Esophagus (tissue), 2 donors: ENCODE measurements at regions not wholly inside any gene's neighbourhood (a gene's known extent, or its start where the extent isn't known, plus 50 kb on each side); places are given as distances from the start of the nearest gene placed in this dataset.

Source experiments
- H3K27ac ChIP-seq, 2 donors: one replicate each; pipeline ENCODE4 v1.5.1; 2013; ENCODE audit warnings: low read depth in 2 of 2, mild to moderate bottlenecking in 2 of 2, inconsistent platforms in 1 of 2, low read length in 1 of 2, moderate library complexity in 1 of 2
- H3K27me3 ChIP-seq, 2 donors: one replicate each; pipeline ENCODE4 v1.6.1; 2013; ENCODE audit warnings: low read length in 2 of 2, control low read depth in 1 of 2, mild to moderate bottlenecking in 1 of 2; ENCODE audit not compliant: insufficient read depth in 2 of 2, control insufficient read depth in 1 of 2
- H3K36me3 ChIP-seq, 2 donors: one replicate each; pipeline ENCODE4 v1.6.1; 2013; ENCODE audit warnings: low read length in 1 of 2; ENCODE audit not compliant: control insufficient read depth in 2 of 2, insufficient read depth in 2 of 2
- H3K4me1 ChIP-seq, 2 donors: one replicate each; pipeline ENCODE4 v1.6.1; 2013; ENCODE audit warnings: low read length in 1 of 2; ENCODE audit not compliant: control insufficient read depth in 2 of 2, insufficient read depth in 2 of 2
- H3K4me3 ChIP-seq, 2 donors: one replicate each; pipeline ENCODE4 v1.5.1; 2013; ENCODE audit warnings: low read length in 2 of 2, mild to moderate bottlenecking in 2 of 2, low read depth in 1 of 2, moderate library complexity in 1 of 2
- H3K9me3 ChIP-seq, 2 donors: one replicate each; pipeline ENCODE4 v1.6.1; 2013; ENCODE audit warnings: mild to moderate bottlenecking in 2 of 2, low read depth in 1 of 2, low read length in 1 of 2, moderate library complexity in 1 of 2; ENCODE audit not compliant: control insufficient read depth in 2 of 2, insufficient read depth in 1 of 2
- WGBS, 2 donors: extraction: QIAGEN DNeasy Blood & Tissue Kit; methylation state at CpG; one replicate each; pipeline ENCODE4 v1.1.7; 2013; 5-methylcytosine and 5-hydroxymethylcytosine counted together
- donor health status: healthy with polysubstance abuse.
- donor health status: Bipolar disorder and iron deficiency.

DNA sequence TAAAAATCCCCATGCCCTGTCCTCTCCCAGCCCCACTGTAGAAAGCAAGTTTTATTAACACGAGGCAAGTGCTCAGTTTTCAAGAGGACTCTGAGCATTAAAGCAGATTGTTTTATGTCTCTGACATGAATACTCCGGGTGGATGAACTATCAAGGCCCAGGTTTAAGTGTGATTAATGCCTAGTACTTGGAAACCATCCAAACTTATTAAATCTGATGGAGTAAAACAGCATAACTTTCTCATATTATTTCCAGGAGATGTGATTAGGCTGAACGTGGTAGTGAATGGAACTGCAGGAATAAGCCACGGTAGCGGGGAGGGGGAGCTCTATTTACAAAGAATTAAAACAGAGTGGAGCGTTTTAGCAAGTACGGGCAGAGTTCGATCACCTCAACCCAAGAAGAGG lies 144.2 kb upstream of the RNF32 start:
- Histone ChIP-seq H3K9me3 (no peaks in the 10 kb centered on the region), H3K4me1 (no peaks in the 10 kb centered on the region), H3K27ac (no peak overlapping the region), H3K27me3 (no peaks in the 10 kb centered on the region), H3K4me3 (no peak overlapping the region), H3K36me3 (no peaks in the 10 kb centered on the region)
- 26 to 40% methylated on average over 8 of the region's 8 CpGs for WGBS, 2 donors

DNA sequence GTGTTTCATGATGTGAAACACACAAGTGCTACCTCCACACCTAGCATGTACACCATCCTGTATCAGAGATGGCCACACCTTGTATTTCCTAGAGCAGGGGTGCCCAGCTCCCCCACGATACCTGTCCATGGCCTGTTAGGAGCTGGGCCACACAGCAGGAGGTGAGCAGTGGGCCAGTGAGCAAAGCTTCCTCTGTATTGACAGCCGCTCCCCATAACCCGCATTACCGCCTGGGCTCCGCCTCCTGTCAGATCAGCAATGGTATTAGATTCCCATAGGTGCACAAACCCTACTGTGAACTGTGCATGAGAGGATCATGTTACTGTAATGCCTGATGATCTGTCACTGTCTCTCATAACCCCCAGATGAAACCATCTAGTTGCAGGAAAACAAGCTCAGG lies 145.6 kb upstream of the RNF32 start:
- Histone ChIP-seq H3K4me3 (no peak overlapping the region), H3K9me3 (no peaks in the 10 kb centered on the region), H3K4me1 (no peaks in the 10 kb centered on the region), H3K36me3 (no peaks in the 10 kb centered on the region), H3K27me3 (no peaks in the 10 kb centered on the region), H3K27ac (no peak overlapping the region)
- WGBS, 2 donors, result 90 to 93% methylated on average over 5 of the region's 5 CpGs

DNA sequence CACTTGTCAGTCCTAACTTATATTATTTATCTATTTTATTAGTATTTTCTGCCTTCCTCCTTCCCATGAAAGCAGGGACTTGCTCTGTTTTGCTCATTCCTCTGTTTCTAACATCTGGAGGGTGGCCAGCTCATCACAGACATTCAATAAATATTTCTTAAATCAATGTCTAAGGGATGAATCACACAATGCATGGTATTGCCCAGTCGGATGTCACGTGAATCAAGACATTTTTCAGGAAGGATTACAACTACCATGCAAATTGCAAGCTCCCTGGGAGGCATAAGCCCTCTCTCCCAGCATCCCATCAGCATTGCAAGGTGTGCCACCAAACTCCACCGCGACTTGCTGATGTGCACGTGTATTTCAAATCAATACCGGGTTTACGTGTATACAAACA lies 146.6 kb upstream of the RNF32 start:
- Histone ChIP-seq H3K27ac (no peak overlapping the region), H3K4me3 (no peak overlapping the region), H3K4me1 (no peaks in the 10 kb centered on the region), H3K36me3 (no peaks in the 10 kb centered on the region), H3K27me3 (no peaks in the 10 kb centered on the region), H3K9me3 (no peaks in the 10 kb centered on the region)
- 77 to 78% methylated on average over 7 of the region's 7 CpGs for whole genome bisulfite sequencing, 2 donors

DNA sequence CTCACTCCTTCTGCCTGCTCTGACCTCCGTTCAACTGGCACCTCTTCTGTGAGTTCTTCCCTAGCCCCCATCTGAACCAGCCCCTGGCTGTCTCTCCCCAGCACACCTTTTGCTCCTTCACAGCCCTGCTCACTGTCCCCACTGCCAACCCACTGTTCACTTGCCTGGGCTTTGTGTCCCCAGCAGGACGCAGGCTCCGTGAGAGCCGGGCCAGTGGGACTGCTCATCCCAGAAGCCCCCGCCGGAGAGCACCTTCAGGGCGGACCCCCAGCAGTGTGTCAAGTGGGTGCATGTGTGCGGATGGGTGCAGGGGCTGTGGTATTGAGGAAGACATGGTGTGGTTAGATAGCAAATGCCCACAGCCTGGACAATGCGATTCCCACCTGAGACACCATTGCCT lies 148.4 kb upstream of the RNF32 start:
- 85 to 86% methylated on average over 9 of the region's 9 CpGs for WGBS, 2 donors
- H3K9me3 ChIP-seq, result no peaks in the 10 kb centered on the region
- H3K4me1 ChIP-seq, result no peaks in the 10 kb centered on the region
- no peak overlapping the region for H3K27ac ChIP-seq
- H3K27me3 ChIP-seq, result no peaks in the 10 kb centered on the region
- H3K36me3 ChIP-seq, result no peaks in the 10 kb centered on the region
- H3K4me3 ChIP-seq, result no peak overlapping the region

DNA sequence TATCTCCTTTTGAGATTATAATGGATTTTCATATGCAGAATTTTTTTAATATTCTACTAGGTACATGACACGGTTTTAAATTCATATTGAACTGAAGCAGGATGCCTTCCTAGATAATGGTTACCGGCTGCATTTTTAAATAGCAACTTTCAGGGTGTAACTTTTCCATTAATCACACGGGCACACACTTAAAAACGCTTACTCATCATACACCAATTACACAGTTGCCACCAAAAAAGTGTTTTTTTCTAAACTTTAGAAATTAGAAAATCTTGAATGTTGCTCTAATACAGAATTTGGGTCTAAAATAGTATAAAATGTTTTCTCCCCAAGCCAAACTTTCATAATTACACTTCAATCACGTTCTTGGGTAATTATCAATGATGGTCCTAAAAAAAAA lies 149.1 kb upstream of the RNF32 start:
- H3K36me3 ChIP-seq, result no peaks in the 10 kb centered on the region
- no peak overlapping the region for H3K4me3 ChIP-seq
- no peaks in the 10 kb centered on the region for H3K9me3 ChIP-seq
- H3K27me3 ChIP-seq, result no peaks in the 10 kb centered on the region
- WGBS, 2 donors, result 56 to 64% methylated on average over 5 of the region's 5 CpGs
- no peak overlapping the region for H3K27ac ChIP-seq
- no peaks in the 10 kb centered on the region for H3K4me1 ChIP-seq

DNA sequence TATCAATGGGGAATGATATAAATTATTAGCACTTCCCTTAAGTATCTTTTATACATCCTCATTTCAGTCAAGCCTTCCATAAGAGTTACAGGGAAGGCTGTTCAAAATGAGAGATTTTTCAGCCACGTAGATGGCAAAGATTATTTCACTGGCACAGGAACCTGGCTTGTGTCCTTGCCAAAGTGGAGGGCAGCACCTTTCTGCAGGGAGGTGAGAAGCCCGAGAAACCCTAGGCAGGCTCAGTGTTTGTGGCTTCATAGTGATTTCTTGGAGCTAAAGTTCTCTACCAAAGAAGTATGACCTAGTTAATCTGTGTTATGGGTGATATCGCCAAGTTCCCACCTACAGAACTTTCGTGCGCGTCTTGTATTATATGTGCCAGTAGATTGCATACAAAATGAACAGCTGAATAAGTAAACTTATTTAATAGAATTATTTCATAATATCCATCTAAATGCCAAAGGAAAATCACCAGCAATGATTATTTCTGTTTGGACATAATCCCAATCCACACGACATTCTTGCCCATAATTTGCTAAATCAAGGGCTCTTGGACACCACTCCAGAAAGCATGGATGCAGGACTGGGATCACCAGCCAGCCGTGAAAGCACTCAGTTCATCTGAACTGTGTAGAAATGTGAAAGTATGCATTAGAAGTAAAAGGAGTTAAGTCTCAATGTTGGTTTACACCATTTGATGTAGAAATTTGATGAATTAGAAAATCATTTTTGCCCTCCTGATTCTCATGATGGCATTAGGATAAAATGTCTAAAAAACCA lies 150.4 kb upstream of the RNF32 start:
- Histone ChIP-seq H3K36me3 (no peaks in the 10 kb centered on the region), H3K9me3 (no peaks in the 10 kb centered on the region), H3K27me3 (no peaks in the 10 kb centered on the region), H3K27ac (no peak overlapping the region), H3K4me1 (no peaks in the 10 kb centered on the region), H3K4me3 (no peak overlapping the region)
- WGBS, 2 donors, result 83 to 89% methylated on average over 8 of the region's 8 CpGs

DNA sequence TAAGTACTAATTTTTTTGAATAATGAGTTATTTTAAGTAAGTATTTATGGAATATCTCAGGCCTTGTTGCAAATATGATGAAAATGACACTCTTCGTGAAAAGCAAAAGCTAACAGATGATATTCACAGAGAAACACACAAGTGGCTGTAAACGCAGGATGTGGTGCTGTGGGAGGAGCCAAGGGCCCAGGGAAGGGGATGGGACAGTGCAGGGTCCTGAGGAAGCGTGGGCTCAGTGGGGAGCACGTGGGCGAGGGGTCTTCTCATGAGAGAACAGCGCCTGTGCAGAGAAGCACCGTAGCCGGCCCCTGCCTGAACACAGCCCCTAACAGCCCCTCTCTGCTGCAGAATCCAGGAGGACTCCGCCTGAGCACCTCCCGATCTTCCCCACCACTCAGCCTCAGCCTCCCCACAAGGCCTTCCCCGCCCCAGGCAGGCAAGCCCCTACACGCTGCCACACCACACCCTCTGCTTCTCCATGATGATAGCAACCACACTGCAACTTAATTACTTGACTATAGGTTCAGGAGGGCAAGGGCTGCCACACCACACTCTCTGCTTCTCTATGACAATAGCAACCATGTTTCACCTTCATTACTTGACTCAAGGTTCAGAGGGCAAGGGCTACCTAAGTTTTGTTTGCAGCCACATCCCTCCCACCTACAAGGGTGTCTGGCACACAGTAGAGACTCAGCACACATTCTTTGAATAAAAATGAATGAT lies 152.6 kb upstream of the RNF32 start:
- Histone ChIP-seq H3K27ac (no peak overlapping the region), H3K36me3 (no peaks in the 10 kb centered on the region), H3K4me3 (no peak overlapping the region), H3K9me3 (no peaks in the 10 kb centered on the region), H3K4me1 (no peaks in the 10 kb centered on the region), H3K27me3 (no peaks in the 10 kb centered on the region)
- WGBS, 2 donors, result 57 to 65% methylated on average over 12 of the region's 12 CpGs

DNA sequence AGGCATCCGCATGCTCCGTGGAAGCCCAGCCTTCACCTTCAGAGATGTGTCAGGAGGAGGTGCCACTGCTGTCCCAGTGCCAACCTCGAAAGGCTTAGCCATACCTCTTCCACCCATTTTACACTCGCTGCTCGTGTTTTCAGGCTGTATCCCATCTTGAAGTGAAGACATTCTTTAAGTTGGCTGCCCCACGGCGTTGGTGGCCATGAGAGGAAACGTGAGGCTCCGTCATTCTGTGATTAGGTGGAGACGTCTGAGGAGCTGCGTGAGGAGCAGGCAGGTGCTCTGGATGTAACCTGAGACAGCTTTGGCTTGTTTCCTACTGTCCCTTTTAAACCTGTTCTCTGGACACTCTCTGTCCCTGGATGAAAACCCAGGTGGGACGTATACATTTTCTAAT lies 159.9 kb upstream of the RNF32 start:
- H3K4me3 ChIP-seq, result no peak overlapping the region
- no peaks in the 10 kb centered on the region for H3K36me3 ChIP-seq
- no peaks in the 10 kb centered on the region for H3K9me3 ChIP-seq
- WGBS, 2 donors, result 77 to 81% methylated on average over 12 of the region's 12 CpGs
- peaks cover 0 to 3% of the 10 kb centered on the region in 2 donors for H3K4me1 ChIP-seq
- no peak overlapping the region for H3K27ac ChIP-seq
- no peaks in the 10 kb centered on the region for H3K27me3 ChIP-seq

DNA sequence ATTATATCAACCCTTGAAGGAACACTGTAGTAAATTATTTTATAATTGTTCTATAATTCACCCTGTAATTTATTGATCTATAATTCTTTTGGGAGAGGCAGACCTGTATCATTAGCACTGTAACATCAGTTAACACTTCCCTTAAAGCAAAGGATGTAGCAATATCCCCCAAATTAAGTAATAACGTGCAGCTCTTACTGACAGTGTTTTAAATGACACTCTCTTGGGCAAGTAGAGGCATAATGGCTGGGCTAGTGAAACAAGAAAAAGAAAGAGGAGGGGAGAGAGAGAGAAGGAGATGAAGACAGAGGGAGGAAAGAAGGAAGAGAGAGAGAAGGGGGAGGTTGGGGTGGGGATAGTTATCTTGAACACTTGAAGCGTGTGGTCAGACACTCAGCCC lies 161.0 kb upstream of the RNF32 start:
- Histone ChIP-seq H3K27me3 (no peaks in the 10 kb centered on the region), H3K4me1 (peaks cover 0 to 6% of the 10 kb centered on the region in 2 donors), H3K4me3 (no peak overlapping the region), H3K36me3 (no peaks in the 10 kb centered on the region), H3K27ac (no peak overlapping the region), H3K9me3 (no peaks in the 10 kb centered on the region)
- 73 to 80% methylated on average over 2 of the region's 2 CpGs for WGBS, 2 donors

DNA sequence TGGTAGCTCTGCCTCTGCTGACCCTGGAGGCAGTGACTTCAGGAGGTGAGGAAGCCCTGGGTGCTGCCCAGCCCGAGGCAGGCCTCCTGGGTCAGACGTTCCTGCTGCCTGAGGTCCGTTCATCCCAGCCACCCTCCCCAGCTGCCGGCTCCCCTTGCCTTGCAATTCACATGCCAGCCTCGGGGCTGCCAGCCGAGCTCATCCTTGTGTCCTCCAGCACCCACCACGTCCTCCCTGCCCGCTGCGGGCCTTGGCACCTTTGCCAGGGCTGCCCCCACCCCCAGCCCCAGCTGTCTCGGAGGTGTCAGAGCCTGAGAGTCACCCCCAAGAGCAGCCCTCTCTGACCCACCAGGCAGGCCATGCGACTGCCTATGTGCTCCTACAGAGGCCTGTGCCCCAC lies 162.1 kb upstream of the RNF32 start:
- Histone ChIP-seq H3K9me3 (no peaks in the 10 kb centered on the region), H3K27ac (no peak overlapping the region), H3K4me3 (no peak overlapping the region), H3K4me1 (peaks cover 0 to 6% of the 10 kb centered on the region in 2 donors), H3K27me3 (no peaks in the 10 kb centered on the region), H3K36me3 (no peaks in the 10 kb centered on the region)
- WGBS, 2 donors, result 86 to 88% methylated on average over 9 to 11 of the region's 11 CpGs
